HFFc6 (cell line): ENCODE measurements at regions not wholly inside any gene's neighbourhood (a gene's known extent, or its start where the extent isn't known, plus 50 kb on each side); places are given as distances from the start of the nearest gene placed in this dataset.
"Not testable (repeated sequence)": the region's sequence is repeated elsewhere in the genome, so short reads cannot be mapped to it uniquely, and the experiment has no call there.

ENCODE experiments used
- DNase-seq: peaks from one replicate; pipeline ENCODE4 v3.0.0-alpha.2; 2018
- H3K27ac Mint-ChIP-seq: 2 replicates; pipeline ENCODE4 v1.8.0; 2020; ENCODE audit warnings: mild to moderate bottlenecking, mixed read lengths
- H3K27me3 Mint-ChIP-seq: 2 replicates; pipeline ENCODE4 v1.8.0; 2021; ENCODE audit warnings: mild to moderate bottlenecking, moderate library complexity, mixed read lengths; ENCODE audit not compliant: insufficient read depth
- H3K36me3 Mint-ChIP-seq: 2 replicates; pipeline ENCODE4 v1.8.0; 2021; ENCODE audit warnings: low read depth, mixed read lengths
- H3K4me1 Mint-ChIP-seq: 2 replicates; pipeline ENCODE4 v1.8.0; 2020; ENCODE audit warnings: low read depth, mixed read lengths
- H3K4me3 Mint-ChIP-seq: 2 replicates; pipeline ENCODE4 v1.8.0; 2020; ENCODE audit warnings: mild to moderate bottlenecking, moderate library complexity, mixed read lengths
- H3K9me3 Mint-ChIP-seq: 2 replicates; pipeline ENCODE4 v1.8.0; 2020; ENCODE audit warnings: mild to moderate bottlenecking, mixed read lengths
- CTCF ChIP-seq: fragments of 200-600 bp; sonication (generic); IDR thresholded peaks from 2 replicates; pipeline ENCODE4 v1.5.0; 2021; ENCODE audit warnings: antibody characterized with exemption, mild to moderate bottlenecking

GRCh38 chr7:32214913-32215312 is 144.7 kb upstream of the PDE1C start:
- no peak overlapping the region for H3K27ac Mint-ChIP-seq
- peaks cover 1% of the 10 kb centered on the region; the same call in 1 of the 2 replicates for H3K27me3 Mint-ChIP-seq
- H3K4me3 Mint-ChIP-seq = no peak overlapping the region
- H3K36me3 Mint-ChIP-seq = no peaks in the 10 kb centered on the region
- DNase-seq = no peak
- H3K4me1 Mint-ChIP-seq = no peaks in the 10 kb centered on the region
- TF ChIP-seq CTCF = no peak
- no peaks in the 10 kb centered on the region for H3K9me3 Mint-ChIP-seq

- no peaks in the 10 kb centered on the region for H3K36me3 Mint-ChIP-seq
- TF ChIP-seq CTCF = no peak
- no peak overlapping the region for H3K4me3 Mint-ChIP-seq
- H3K4me1 Mint-ChIP-seq = no peaks in the 10 kb centered on the region
- peaks cover 1% of the 10 kb centered on the region for H3K27me3 Mint-ChIP-seq
- no peak for DNase-seq
- no peak overlapping the region for H3K27ac Mint-ChIP-seq
- no peaks in the 10 kb centered on the region for H3K9me3 Mint-ChIP-seq
Measured at GRCh38 chr7:32212321-32212720, 142.1 kb upstream of the PDE1C start.

- Mint-ChIP-seq H3K27me3 (peaks cover 9% of the 10 kb centered on the region), H3K4me3 (no peak overlapping the region), H3K4me1 (no peaks in the 10 kb centered on the region), H3K27ac (no peak overlapping the region), H3K9me3 (no peaks in the 10 kb centered on the region; the same call in 1 of the 2 replicates), H3K36me3 (no peaks in the 10 kb centered on the region)
- DNase-seq = no peak
- TF ChIP-seq CTCF = no peak
Measured at GRCh38 chr7:32206987-32207386, 136.8 kb upstream of the PDE1C start.

GRCh38 chr7:32206488-32206887 is 136.3 kb upstream of the PDE1C start:
- peaks cover 11% of the 10 kb centered on the region for H3K27me3 Mint-ChIP-seq
- no peak overlapping the region for H3K4me3 Mint-ChIP-seq
- H3K9me3 Mint-ChIP-seq = peaks cover 4% of the 10 kb centered on the region; the same call in 1 of the 2 replicates
- H3K4me1 Mint-ChIP-seq = no peaks in the 10 kb centered on the region
- TF ChIP-seq CTCF = no peak
- no peak overlapping the region for H3K27ac Mint-ChIP-seq
- DNase-seq = no peak
- no peaks in the 10 kb centered on the region for H3K36me3 Mint-ChIP-seq

- not testable (repeated sequence) for H3K36me3 Mint-ChIP-seq, DNase-seq, H3K9me3 Mint-ChIP-seq, H3K4me1 Mint-ChIP-seq, H3K27ac Mint-ChIP-seq, H3K4me3 Mint-ChIP-seq
- H3K27me3 Mint-ChIP-seq = peaks cover 12% of the 10 kb centered on the region
Measured at GRCh38 chr7:32205298-32205824, 135.2 kb upstream of the PDE1C start.

- TF ChIP-seq CTCF = peak; percentile 80
- DNase-seq = peak; percentile 65
- Mint-ChIP-seq H3K36me3 (no peaks in the 10 kb centered on the region), H3K9me3 (peaks cover 4% of the 10 kb centered on the region; the same call in 1 of the 2 replicates), H3K4me3 (peak overlapping the region; percentile 69), H3K27ac (no peak overlapping the region), H3K4me1 (no peaks in the 10 kb centered on the region), H3K27me3 (peaks cover 12% of the 10 kb centered on the region)
Measured at GRCh38 chr7:32204361-32205018, 134.3 kb upstream of the PDE1C start.
